A673 (cell line): ENCODE measurements at regions not wholly inside any gene's neighbourhood (a gene's known extent, or its start where the extent isn't known, plus 50 kb on each side); places are given as distances from the start of the nearest gene placed in this dataset.

Experiments
- BruUV-seq: library from RNA; stranded (reverse); fragments of 400-500 nt; replicated peaks from 2 replicates; lab custom pipeline; 2021; lab: Mats Ljungman, UMichigan
- CTCF ChIA-PET: fragments of 300-600 bp; sonication (Branson Sonifier 250); formaldehyde crosslinking; loops from one replicate; lab custom pipeline; 2022; ENCODE audit warnings: antibody characterized with exemption; lab: Charles Lee
- POLR2A ChIA-PET: fragments of 300-600 bp; sonication (Branson Sonifier 250); formaldehyde crosslinking; loops from one replicate; lab custom pipeline; 2022; ENCODE audit warnings: antibody characterized with exemption; ENCODE audit not compliant: low non-redundant PET; lab: Charles Lee
- DNase-seq: peaks from one replicate; pipeline ENCODE4 v3.0.0-alpha.2; 2015; ENCODE audit warnings: low spot score
- H3K27ac ChIP-seq: fragments of 200-600 bp; sonication (generic); 2 replicates; pipeline ENCODE4 v1.5.1; 2016; ENCODE audit warnings: mixed run types, low read depth, mild to moderate bottlenecking, mixed read lengths, antibody characterized with exemption, low read length; ENCODE audit not compliant: poor library complexity, severe bottlenecking
- H3K27me3 ChIP-seq: fragments of 200-600 bp; sonication (generic); replicated peaks from 2 replicates; pipeline ENCODE4 v1.6.1; 2017; ENCODE audit warnings: mixed run types, low read depth, mild to moderate bottlenecking, mixed read lengths, antibody characterized with exemption, low read length; ENCODE audit not compliant: insufficient read depth, poor library complexity
- H3K36me3 ChIP-seq: fragments of 200-600 bp; sonication (generic); 2 replicates; pipeline ENCODE4 v1.6.1; 2016; ENCODE audit warnings: mixed run types, mild to moderate bottlenecking, mixed read lengths, antibody characterized with exemption, low read length; ENCODE audit not compliant: insufficient read depth, poor library complexity, severe bottlenecking
- H3K4me1 ChIP-seq: fragments of 200-600 bp; sonication (generic); 2 replicates; pipeline ENCODE4 v1.6.1; 2017; ENCODE audit warnings: mixed run types, mild to moderate bottlenecking, mixed read lengths, antibody characterized with exemption, low read length; ENCODE audit not compliant: insufficient read depth, poor library complexity, severe bottlenecking
- H3K4me3 ChIP-seq: fragments of 200-600 bp; sonication (generic); 2 replicates; pipeline ENCODE4 v1.5.1; 2016; ENCODE audit warnings: low read depth, mixed run types, mild to moderate bottlenecking, mixed read lengths, low read length; ENCODE audit not compliant: poor library complexity, severe bottlenecking
- H3K9me3 ChIP-seq: fragments of 200-600 bp; sonication (generic); 2 replicates; pipeline ENCODE4 v1.6.1; 2016; ENCODE audit warnings: mixed run types, low read depth, mild to moderate bottlenecking, mixed read lengths, antibody characterized with exemption, low read length; ENCODE audit not compliant: poor library complexity, severe bottlenecking
- CTCF ChIP-seq: fragments of 300-800, 200-600 bp; sonication (generic); conservative IDR thresholded peaks from 2 replicates; pipeline ENCODE4 v1.5.1; 2017; ENCODE audit warnings: low read depth, mild to moderate bottlenecking, antibody characterized with exemption, low read length, moderate library complexity, mixed read lengths
- EZH2 ChIP-seq: fragments of 200-600 bp; sonication (generic); IDR thresholded peaks from 2 replicates; pipeline ENCODE4 v1.6.1; 2017; ENCODE audit warnings: borderline replicate concordance, low read depth, mild to moderate bottlenecking, mixed read lengths, antibody characterized with exemption, low read length; ENCODE audit not compliant: poor library complexity, severe bottlenecking
- intact Hi-C: fragments of 100-400 bp; cut with micrococcal nuclease; formaldehyde crosslinking; loops from one replicate; pipeline ENCODE4 v1.10.0; 2022; ENCODE audit not compliant: unreplicated experiment

DNA sequence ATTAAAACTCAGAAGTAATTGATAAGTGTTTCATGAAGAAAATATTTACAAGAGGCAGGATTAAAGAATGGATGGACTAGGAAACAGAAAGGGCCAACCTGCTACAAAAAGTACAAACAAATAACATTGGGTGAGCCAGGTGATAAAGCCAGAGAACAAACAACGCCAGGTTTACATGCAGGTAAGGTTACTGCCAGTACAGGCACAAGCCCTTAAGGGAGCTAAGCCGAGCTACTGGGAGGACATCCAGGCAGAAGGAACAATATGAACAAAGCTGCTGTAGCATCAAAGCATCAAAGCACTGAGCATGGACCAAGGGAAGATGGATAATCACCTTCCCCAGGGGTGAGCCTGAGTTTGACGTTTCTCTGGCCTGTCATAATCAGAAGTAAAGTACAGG lies 380.7 kb downstream of the SEC16B start:
- H3K9me3 ChIP-seq: no peaks in the 10 kb centered on the region
- H3K4me1 ChIP-seq: no peaks in the 10 kb centered on the region
- no peak for DNase-seq
- H3K27ac ChIP-seq: no peak overlapping the region
- TF ChIP-seq EZH2 (no peak), CTCF (no peak)
- no peaks in the 10 kb centered on the region for H3K36me3 ChIP-seq
- POLR2A ChIA-PET: no interaction called here
- BruUV-seq: no TSS peak
- intact Hi-C loops: no loop called here
- no peak overlapping the region for H3K4me3 ChIP-seq
- no peaks in the 10 kb centered on the region for H3K27me3 ChIP-seq
- CTCF ChIA-PET: no interaction called here

DNA sequence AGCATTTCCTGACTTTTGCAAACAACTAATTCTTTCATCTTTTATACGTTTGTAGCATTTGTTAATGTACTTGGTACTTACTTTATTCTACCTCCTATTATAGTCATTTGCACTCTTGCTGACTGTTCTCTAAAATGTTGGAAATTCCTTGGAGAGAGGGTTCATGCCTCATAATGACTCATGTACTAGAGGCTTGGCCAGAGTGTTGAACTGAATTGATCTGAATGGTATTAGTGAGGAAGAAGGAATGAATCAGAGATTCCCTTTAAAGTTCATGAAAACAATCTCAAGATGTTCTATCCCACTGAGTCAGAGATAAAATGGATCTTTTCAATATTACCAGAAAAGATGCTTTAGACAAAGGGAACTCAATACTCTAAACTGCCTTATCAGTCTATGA lies 383.4 kb downstream of the SEC16B start:
- no peaks in the 10 kb centered on the region for H3K27me3 ChIP-seq
- intact Hi-C loops: no loop called here
- H3K4me3 ChIP-seq: no peak overlapping the region
- no peaks in the 10 kb centered on the region for H3K9me3 ChIP-seq
- H3K4me1 ChIP-seq: no peaks in the 10 kb centered on the region
- no TSS peak for BruUV-seq
- no peak overlapping the region for H3K27ac ChIP-seq
- TF ChIP-seq EZH2 (no peak), CTCF (no peak)
- POLR2A ChIA-PET: no interaction called here
- CTCF ChIA-PET: no interaction called here
- no peak for DNase-seq
- H3K36me3 ChIP-seq: no peaks in the 10 kb centered on the region

DNA sequence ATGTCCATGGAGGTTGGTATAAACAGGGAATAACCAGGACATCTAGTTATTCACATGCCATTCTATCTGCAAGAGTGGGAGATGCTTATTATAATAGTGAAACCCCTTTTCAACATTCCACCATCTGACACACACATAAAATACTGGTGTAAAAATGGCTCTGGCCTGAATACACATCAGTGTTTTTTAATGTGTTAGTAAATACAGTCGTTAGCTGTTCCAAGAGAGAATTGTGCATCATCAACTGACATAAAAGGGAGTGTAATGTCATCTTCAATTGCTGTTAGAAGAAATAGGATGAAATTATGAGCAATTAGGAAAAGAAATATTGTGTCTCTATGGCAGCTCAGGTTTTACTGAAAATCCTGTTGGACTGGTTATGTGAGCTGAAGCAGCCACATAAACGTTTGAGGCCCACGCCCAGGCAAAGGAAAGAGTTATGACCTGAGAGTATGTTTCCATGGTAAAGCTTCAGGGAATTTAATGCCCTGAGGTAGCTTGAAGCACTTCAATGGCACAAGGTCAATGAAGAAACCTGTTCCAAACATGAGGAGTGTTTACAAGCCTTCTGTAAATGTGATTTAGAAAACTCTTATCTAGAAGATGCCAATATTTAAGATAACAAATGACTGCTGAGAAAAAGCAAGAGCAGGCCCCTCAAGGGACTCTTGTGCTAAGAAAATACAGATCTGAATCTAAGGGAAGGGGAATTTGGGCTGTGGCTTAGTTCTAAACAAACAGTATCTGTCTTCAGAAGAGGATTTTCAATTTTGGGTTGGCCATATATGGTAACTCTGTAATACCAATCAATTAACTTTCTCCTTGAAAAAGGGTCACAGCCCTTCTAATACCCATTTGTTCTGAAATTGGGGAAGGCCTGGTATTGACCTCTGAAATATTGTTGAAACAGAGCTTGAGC lies 384.3 kb downstream of the SEC16B start:
- BruUV-seq: no TSS peak
- H3K36me3 ChIP-seq: no peaks in the 10 kb centered on the region
- no peaks in the 10 kb centered on the region for H3K9me3 ChIP-seq
- H3K27me3 ChIP-seq: no peaks in the 10 kb centered on the region
- POLR2A ChIA-PET: no interaction called here
- H3K4me1 ChIP-seq: no peaks in the 10 kb centered on the region
- TF ChIP-seq EZH2 (no peak), CTCF (no peak)
- no peak for DNase-seq
- intact Hi-C loops: no loop called here
- H3K27ac ChIP-seq: no peak overlapping the region
- H3K4me3 ChIP-seq: no peak overlapping the region
- CTCF ChIA-PET: no interaction called here
